Suprapubic skin (tissue), 4 donors: ENCODE measurements at regions not wholly inside any gene's neighbourhood (a gene's known extent, or its start where the extent isn't known, plus 50 kb on each side); places are given as distances from the start of the nearest gene placed in this dataset.

Experiments
- DNase-seq, 2 donors: peaks; one replicate each; pipeline ENCODE4 v3.0.0-alpha.2; 2019; ENCODE audit warnings: low spot score in 2 of 2
- H3K27ac ChIP-seq: fragments of 200-600 bp; sonication (generic); one replicate; pipeline ENCODE4 v1.5.1; 2019
- H3K27me3 ChIP-seq: fragments of 200-600 bp; sonication (generic); one replicate; pipeline ENCODE4 v1.5.1; 2019
- H3K36me3 ChIP-seq: fragments of 200-600 bp; sonication (generic); one replicate; pipeline ENCODE4 v1.5.1; 2019
- H3K4me1 ChIP-seq: fragments of 200-600 bp; sonication (generic); one replicate; pipeline ENCODE4 v1.5.1; 2019
- H3K4me3 ChIP-seq: fragments of 200-600 bp; sonication (generic); one replicate; pipeline ENCODE4 v1.5.1; 2019; ENCODE audit warnings: mild to moderate bottlenecking
- H3K9me3 ChIP-seq: fragments of 200-600 bp; sonication (generic); one replicate; pipeline ENCODE4 v1.5.1; 2019
- EP300 ChIP-seq: sonication (generic); formaldehyde crosslinking; IDR thresholded peaks from one replicate; pipeline ENCODE4 v1.6.1; 2017; ENCODE audit warnings: antibody characterized with exemption
- POLR2A ChIP-seq, 2 donors: fragments of 450-650 bp; IDR thresholded peaks; one replicate each; pipeline ENCODE4 v1.6.1; 2017; ENCODE audit warnings: antibody characterized with exemption in 2 of 2, mild to moderate bottlenecking in 2 of 2, moderate library complexity in 2 of 2
- POLR2AphosphoS5 ChIP-seq, 3 donors: sonication (generic); formaldehyde crosslinking; IDR thresholded peaks; one replicate each; pipeline ENCODE4 v1.6.1; 2017; ENCODE audit warnings: antibody characterized with exemption in 3 of 3
- WGBS: methylation state at CpG from one replicate; pipeline ENCODE4 v1.1.5; 2018; 5-methylcytosine and 5-hydroxymethylcytosine counted together
- TF ChIP-seq, protein P1 (sequence below), 2 donors: fragments of 200-600 bp in 1 of 2; fragments of 450-650 bp in 1 of 2; sonication (generic) in 1 of 2; IDR thresholded peaks; one replicate each; pipeline ENCODE4 v1.5.1; 2016 to 2019; ENCODE audit warnings: antibody characterized with exemption in 2 of 2, mild to moderate bottlenecking in 1 of 2, moderate library complexity in 1 of 2

DNA sequence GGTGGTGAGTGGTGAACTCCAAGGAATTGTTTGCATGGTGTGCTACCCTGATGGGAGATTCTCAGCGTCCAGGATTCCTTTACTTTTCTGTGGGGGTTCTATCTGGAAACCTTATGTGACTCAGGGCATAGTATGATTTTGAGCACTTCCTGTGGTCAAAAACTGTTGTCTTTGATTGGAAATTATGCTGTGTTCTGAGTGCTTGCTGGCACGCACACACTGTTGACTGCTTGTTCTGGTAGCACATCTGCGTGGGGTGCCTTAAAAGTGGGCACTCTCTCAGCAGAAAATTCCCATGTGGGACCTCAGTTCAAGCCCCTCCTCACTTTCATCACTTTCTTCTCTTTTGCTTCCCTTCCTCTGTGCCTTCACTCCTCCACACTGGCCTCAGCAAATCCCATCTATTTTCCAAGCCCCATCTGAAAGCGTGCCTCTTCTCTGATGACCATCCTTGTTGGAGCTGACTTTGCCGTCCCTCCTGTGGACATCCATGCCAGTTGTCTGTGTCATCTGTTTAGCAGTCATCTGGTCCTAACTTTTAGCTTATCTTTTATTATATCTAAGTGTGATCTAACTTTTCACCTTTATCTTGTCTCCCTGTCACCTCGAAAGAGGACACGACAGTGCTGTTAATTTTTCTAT is 56.4 kb upstream of the NPAS1 start:
- Histone ChIP-seq H3K9me3 (no peaks in the 10 kb centered on the region), H3K36me3 (no peaks in the 10 kb centered on the region), H3K4me1 (peaks cover 29% of the 10 kb centered on the region), H3K27ac (no peak overlapping the region), H3K27me3 (no peaks in the 10 kb centered on the region), H3K4me3 (no peak overlapping the region)
- no peak for DNase-seq
- WGBS: 68% methylated on average over 7 of the region's 7 CpGs
- TF ChIP-seq POLR2A (IDR thresholded peaks at IDR 0.05): no peak
- no peak for TF ChIP-seq POLR2AphosphoS5 (IDR thresholded peaks at IDR 0.05)
- TF ChIP-seq, protein P1, sequence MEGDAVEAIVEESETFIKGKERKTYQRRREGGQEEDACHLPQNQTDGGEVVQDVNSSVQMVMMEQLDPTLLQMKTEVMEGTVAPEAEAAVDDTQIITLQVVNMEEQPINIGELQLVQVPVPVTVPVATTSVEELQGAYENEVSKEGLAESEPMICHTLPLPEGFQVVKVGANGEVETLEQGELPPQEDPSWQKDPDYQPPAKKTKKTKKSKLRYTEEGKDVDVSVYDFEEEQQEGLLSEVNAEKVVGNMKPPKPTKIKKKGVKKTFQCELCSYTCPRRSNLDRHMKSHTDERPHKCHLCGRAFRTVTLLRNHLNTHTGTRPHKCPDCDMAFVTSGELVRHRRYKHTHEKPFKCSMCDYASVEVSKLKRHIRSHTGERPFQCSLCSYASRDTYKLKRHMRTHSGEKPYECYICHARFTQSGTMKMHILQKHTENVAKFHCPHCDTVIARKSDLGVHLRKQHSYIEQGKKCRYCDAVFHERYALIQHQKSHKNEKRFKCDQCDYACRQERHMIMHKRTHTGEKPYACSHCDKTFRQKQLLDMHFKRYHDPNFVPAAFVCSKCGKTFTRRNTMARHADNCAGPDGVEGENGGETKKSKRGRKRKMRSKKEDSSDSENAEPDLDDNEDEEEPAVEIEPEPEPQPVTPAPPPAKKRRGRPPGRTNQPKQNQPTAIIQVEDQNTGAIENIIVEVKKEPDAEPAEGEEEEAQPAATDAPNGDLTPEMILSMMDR (IDR thresholded peaks at IDR 0.05): no peak
- no peak for TF ChIP-seq EP300

- Histone ChIP-seq H3K4me1 (peaks cover 36% of the 10 kb centered on the region), H3K27me3 (no peaks in the 10 kb centered on the region), H3K27ac (peak overlapping the region; percentile 19), H3K36me3 (no peaks in the 10 kb centered on the region), H3K4me3 (no peak overlapping the region), H3K9me3 (no peaks in the 10 kb centered on the region)
- peak in 1 of 2 donors; percentile 75 for DNase-seq
- WGBS: 9% methylated on average over 8 of the region's 8 CpGs
- no peak for TF ChIP-seq EP300
- TF ChIP-seq POLR2AphosphoS5 (IDR thresholded peaks at IDR 0.05): no peak
Observed at GRCh38 chr19:46967578-46968032, 52.0 kb upstream of the NPAS1 start.
